H54 (cell line): ENCODE measurements at regions not wholly inside any gene's neighbourhood (a gene's known extent, or its start where the extent isn't known, plus 50 kb on each side); places are given as distances from the start of the nearest gene placed in this dataset.

ENCODE experiments used
- DNase-seq: peaks from one replicate; pipeline ENCODE4 v3.0.0; 2011; ENCODE audit warnings: low spot score, mixed read lengths; ENCODE audit not compliant: insufficient read length
- FAIRE-seq: peaks from 3 replicates; lab custom pipeline; 2011; peaks lifted over from hg19 to GRCh38; lab: Jason Lieb, UNC
- POLR2A ChIP-seq: IDR thresholded peaks from 2 replicates; pipeline ENCODE4 v1.6.1; 2011; ENCODE audit warnings: low read depth, mild to moderate bottlenecking, low read length

DNA sequence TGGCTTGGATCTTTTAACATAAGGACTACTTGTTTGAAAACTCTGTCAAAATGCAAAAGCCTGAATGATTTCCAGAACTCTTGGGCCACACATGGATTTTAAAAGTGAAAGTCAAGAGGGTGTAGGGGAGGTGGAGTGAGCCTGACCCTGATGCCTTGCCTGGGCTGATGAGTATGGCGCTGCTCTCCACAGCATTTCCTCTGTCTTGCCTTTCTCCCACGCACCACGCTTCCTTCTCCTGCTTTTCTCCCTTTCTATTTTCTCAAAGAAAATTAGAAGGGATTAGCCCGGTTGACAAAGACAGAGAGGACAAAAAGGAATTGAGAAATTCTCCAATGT is 207.0 kb upstream of the CCDC68 start:
- FAIRE-seq (no peak), DNase-seq (no peak)
- TF ChIP-seq POLR2A, result no peak

DNA sequence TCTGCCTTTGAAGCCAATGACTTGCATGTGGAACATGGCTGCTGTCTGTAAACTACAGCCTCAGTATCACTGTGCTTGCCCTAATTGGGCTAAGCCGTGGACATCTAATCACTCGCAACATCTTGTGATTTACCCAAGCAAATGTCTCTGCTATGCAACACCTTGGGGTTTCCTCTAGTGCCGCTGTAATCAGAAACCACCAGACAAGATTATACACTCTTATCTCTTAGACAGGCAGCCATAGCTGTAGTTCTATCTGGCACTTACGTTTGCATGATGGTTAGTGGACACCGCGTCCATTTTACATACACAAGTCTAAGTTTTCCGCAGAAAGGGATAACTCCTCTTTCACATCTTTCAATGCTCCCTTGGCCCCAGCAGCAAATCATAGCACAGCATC is 204.3 kb upstream of the CCDC68 start:
- FAIRE-seq, result no peak
- DNase-seq, result no peak
- TF ChIP-seq POLR2A, result no peak

DNA sequence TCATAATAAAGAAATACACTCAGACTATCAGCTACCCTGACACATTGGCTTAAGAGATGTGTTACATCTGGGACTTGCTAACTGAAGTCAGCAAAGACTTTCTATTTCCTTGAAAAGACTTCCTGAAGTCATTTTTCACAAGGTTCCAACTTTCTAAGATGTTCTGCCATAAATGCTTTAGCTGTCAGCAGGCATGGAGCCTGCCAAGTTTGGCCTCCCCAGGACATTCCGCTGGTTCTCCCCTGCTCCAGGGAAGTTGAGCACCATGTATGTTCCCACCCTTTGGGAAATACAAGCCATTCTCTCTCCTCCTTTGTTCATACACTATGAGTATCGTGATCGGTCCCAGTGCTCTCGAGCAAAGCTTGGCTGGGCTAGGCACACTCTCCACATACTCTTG is 202.7 kb upstream of the CCDC68 start:
- no peak for TF ChIP-seq POLR2A
- DNase-seq, result no peak
- FAIRE-seq, result no peak

DNA sequence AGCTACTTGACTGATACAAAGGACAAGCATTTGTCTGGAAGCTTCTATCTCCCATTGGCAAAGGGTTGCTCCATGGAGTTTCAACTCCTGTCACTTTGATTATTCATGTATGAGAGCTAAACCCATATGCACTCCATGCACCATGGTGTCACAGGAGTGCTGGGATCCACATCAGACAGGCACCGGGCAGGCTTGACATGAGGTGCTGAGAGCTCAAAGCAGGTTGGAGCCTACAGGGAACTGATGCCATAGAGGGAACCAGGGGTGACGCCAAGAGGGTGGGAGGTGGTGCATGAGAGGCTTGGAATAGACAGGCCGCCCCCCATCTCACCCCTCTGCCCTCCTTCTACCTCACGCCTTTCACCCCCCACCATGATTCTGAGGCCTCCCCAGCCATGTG is 199.8 kb upstream of the CCDC68 start:
- FAIRE-seq (no peak), DNase-seq (no peak)
- TF ChIP-seq POLR2A, result no peak

DNA sequence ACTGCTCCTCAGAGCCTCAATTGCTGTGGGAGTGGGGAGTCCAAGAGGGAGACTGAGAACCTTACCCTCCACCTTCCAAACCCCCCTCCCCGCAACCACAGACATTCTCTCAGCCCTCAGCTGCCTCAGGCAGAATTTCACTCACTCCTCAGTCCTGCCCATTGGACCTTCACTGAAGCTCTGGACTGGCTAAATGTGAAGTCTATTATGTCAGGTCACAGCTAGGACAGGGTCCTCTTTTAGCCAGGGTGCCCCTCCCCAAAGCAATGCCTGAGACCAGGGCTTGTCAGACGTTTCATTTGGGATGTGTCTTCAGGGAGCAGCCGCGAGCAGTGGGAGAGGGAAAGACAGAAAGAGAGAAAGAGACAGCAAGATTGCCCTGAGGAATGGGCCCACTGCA is 199.3 kb upstream of the CCDC68 start:
- no peak for FAIRE-seq

GRCh38 chr18:55153346-55153745 is 194.1 kb upstream of the CCDC68 start:
- DNase-seq, result no peak
- no peak for FAIRE-seq
- no peak for TF ChIP-seq POLR2A

More for the DNA sequence above, 199.3 kb upstream of the CCDC68 start:
- no peak for TF ChIP-seq POLR2A
- DNase-seq, result no peak

DNA sequence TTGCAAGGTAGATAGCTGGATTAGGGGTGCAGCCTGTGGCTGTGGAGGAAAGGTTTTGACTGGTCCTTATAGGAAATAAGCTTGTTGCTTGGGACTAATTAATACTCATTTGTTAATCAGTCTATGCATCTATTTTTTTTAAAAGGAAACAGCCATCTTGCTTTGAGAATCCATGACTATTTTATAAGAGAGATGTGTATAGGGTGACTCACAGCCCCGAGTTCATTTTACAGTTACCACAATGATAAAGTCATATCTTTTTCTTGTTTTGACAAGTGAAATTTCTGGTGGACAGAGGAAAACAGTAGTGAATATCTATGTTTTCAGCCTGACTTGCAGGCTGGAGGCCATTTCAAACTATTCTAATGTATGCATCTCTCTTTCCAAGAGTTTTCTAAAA is 193.5 kb upstream of the CCDC68 start:
- no peak for FAIRE-seq
- DNase-seq, result peak; percentile 4
- TF ChIP-seq POLR2A, result no peak

- DNase-seq (no peak), FAIRE-seq (no peak)
- TF ChIP-seq POLR2A, result no peak
Measured at GRCh38 chr18:55149994-55150393, 190.7 kb upstream of the CCDC68 start.

GRCh38 chr18:55147791-55148190 is 188.5 kb upstream of the CCDC68 start:
- FAIRE-seq, result no peak
- no peak for DNase-seq
- TF ChIP-seq POLR2A, result no peak

GRCh38 chr18:55144193-55144930 is 185.1 kb upstream of the CCDC68 start:
- DNase-seq (no peak), FAIRE-seq (no peak)
- TF ChIP-seq POLR2A, result no peak

DNA sequence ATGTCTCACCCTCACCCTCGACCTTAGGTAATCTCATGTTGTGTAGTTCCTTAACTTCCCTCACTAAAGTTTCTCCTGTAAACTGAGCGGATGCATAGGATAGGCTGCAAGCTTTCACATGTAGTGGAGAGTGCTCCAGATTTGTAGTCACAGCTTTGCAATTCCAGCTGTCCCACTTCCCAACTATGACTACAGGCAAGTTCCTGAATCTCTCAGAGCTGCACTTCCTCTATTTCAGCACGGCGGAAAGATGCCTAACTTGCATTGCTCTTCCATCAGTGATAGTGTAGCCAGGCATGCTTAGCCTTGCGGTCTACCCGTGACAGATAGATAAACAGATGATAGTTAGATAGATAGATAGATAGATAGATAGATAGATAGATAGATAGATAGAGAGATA is 183.1 kb upstream of the CCDC68 start:
- TF ChIP-seq POLR2A, result no peak
- FAIRE-seq (no peak), DNase-seq (no peak)

DNA sequence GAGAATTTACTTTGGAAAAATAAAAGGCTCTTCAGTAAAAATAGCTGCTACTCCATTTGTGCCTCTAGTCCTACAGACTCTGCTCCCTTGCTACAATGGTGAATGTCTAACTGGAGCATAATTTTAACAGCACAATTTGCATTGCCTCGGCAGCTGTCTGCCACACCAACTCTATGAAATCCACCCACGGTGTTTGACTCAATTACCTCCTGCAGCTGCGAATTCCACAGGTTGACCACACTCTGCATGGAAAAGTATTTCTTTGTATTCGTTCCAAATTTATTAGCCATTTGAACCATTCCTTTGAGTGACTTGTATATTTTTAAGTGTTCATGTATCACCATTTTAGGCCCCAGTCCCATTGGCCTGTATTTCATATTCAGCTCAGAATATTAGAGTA is 182.1 kb upstream of the CCDC68 start:
- FAIRE-seq, result no peak
- TF ChIP-seq POLR2A, result no peak
- DNase-seq, result no peak

- FAIRE-seq, result no peak
- no peak for TF ChIP-seq POLR2A
- no peak for DNase-seq
Measured at GRCh38 chr18:55139836-55140235, 180.6 kb upstream of the CCDC68 start.

GRCh38 chr18:55139307-55139706 is 180.0 kb upstream of the CCDC68 start:
- no peak for TF ChIP-seq POLR2A
- DNase-seq, result no peak
- FAIRE-seq, result no peak

GRCh38 chr18:55138401-55138800 is 179.1 kb upstream of the CCDC68 start:
- DNase-seq (no peak), FAIRE-seq (no peak)
- TF ChIP-seq POLR2A, result no peak

- DNase-seq (no peak), FAIRE-seq (no peak)
- no peak for TF ChIP-seq POLR2A
Measured at GRCh38 chr18:55137602-55138001, 178.3 kb upstream of the CCDC68 start.

DNA sequence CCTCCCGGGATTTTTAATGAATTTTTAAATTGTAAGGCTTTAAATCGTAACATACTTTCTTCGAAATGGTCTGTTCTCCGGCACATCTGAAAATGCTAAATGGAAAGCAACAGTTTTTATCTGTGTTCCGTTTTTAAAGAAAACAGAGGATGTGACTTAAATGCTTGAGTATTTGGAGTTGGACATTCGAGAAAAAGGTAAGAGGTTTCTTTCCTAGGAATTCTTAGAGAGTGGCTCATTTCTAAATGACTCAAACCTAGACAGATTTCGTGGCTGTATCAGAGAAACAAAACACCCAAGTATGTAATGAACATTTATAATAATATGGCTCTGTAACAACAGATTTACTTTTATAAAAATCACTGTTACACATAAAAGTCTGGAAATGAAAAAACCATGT is 177.6 kb upstream of the CCDC68 start:
- FAIRE-seq (no peak), DNase-seq (peak; percentile 7)
- TF ChIP-seq POLR2A, result no peak
